Brain microvascular endothelial cell (primary cell): ENCODE measurements at regions not wholly inside any gene's neighbourhood (a gene's known extent, or its start where the extent isn't known, plus 50 kb on each side); places are given as distances from the start of the nearest gene placed in this dataset.

Source experiments
- DNase-seq: peaks from one replicate; pipeline ENCODE4 v3.0.0-alpha.2; 2020
- H3K27ac ChIP-seq: fragments of 250-450 bp; sonication (Bioruptor Pico); 2 replicates; pipeline ENCODE4 v1.5.1; 2020; ENCODE audit warnings: mild to moderate bottlenecking, moderate library complexity
- H3K27me3 ChIP-seq: fragments of 250-450 bp; sonication (Bioruptor Pico); replicated peaks from 2 replicates; pipeline ENCODE4 v1.5.1; 2020; ENCODE audit warnings: mild to moderate bottlenecking
- H3K36me3 ChIP-seq: fragments of 250-450 bp; sonication (Bioruptor Pico); replicated peaks from 2 replicates; pipeline ENCODE4 v1.5.1; 2020; ENCODE audit warnings: mild to moderate bottlenecking
- H3K4me3 ChIP-seq: 2 replicates; pipeline ENCODE4 v1.5.1; 2011; ENCODE audit warnings: low read depth, mild to moderate bottlenecking, control low read depth, low read length, moderate library complexity
- CTCF ChIP-seq: IDR thresholded peaks from 2 replicates; pipeline ENCODE4 v1.5.1; 2011; ENCODE audit warnings: low read depth, mild to moderate bottlenecking, moderate library complexity, low read length, control low read depth, inconsistent platforms; ENCODE audit errors: missing control alignments
- in situ Hi-C: cut with HindIII; loops from 2 replicates; pipeline ENCODE4 v1.10.0; 2017; ENCODE audit warnings: low sequenced_read_pairs, low pct_ligation_motif_present

DNA sequence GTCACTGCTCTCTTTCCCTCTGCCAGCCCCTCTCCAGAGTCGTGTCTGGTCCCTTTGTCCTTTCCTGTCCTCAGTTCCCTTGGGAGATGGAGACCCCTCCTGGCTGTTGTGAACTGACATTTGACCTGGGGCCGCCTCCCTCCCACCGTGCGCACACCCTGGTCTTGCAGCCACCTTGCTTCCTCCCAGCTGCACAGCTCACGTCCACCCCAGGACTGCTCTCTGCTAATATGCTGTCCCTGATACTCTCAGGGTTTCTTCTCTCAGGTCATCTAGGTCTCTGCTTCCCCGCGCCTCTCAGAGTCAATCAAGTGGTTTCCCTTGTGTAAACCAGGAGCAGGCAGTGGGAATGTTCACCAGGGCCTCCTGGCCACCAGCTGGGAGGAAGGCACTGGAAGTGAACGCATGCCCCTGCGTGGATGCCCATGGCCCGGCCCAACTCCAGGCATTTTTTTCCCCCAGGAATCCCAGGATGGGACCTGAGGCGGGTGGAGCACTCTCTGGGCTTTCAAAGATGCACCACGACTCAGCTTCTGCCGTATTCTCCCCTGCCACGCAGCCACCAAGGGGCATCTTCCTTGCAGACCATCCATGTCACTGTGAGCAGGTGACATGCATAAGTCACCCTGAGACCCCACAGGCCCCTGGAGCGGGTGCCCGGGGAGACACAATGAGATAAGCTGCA lies 142.4 kb downstream of the OLFM1 start:
- H3K4me3 ChIP-seq: no peak overlapping the region
- DNase-seq: no peak
- TF ChIP-seq CTCF: no peak
- no peaks in the 10 kb centered on the region for H3K36me3 ChIP-seq
- no peak overlapping the region for H3K27ac ChIP-seq
- H3K27me3 ChIP-seq: no peaks in the 10 kb centered on the region
- in situ Hi-C loops: no loop called here

DNA sequence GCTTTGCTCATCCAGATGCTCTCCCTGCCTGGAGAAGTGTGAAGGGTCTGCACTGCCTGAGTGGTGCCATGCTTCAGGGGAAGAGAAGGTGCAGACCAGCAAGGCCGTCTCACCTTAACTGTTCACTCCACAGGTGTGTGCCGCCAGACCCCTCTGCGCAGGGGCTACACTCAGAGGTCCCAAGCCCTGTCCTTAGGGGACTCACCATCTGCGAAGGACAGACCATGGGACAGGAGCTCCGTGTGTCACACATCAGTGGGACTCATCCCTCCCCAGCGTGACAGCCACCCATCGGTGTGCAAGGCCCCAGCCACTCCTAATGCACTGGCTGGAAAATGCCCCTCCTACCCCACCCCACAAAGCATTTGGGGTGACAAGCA lies 142.9 kb downstream of the OLFM1 start:
- TF ChIP-seq CTCF: no peak
- in situ Hi-C loops: no loop called here
- no peak overlapping the region for H3K4me3 ChIP-seq
- DNase-seq: no peak
- no peaks in the 10 kb centered on the region for H3K27me3 ChIP-seq
- no peaks in the 10 kb centered on the region for H3K36me3 ChIP-seq
- no peak overlapping the region for H3K27ac ChIP-seq

GRCh38 chr9:135230817-135231520 lies 143.5 kb downstream of the OLFM1 start:
- in situ Hi-C loops: no loop called here
- Histone ChIP-seq H3K27me3 (no peaks in the 10 kb centered on the region), H3K4me3 (no peak overlapping the region), H3K27ac (no peak overlapping the region), H3K36me3 (no peaks in the 10 kb centered on the region)
- DNase-seq: no peak
- TF ChIP-seq CTCF: no peak

DNA sequence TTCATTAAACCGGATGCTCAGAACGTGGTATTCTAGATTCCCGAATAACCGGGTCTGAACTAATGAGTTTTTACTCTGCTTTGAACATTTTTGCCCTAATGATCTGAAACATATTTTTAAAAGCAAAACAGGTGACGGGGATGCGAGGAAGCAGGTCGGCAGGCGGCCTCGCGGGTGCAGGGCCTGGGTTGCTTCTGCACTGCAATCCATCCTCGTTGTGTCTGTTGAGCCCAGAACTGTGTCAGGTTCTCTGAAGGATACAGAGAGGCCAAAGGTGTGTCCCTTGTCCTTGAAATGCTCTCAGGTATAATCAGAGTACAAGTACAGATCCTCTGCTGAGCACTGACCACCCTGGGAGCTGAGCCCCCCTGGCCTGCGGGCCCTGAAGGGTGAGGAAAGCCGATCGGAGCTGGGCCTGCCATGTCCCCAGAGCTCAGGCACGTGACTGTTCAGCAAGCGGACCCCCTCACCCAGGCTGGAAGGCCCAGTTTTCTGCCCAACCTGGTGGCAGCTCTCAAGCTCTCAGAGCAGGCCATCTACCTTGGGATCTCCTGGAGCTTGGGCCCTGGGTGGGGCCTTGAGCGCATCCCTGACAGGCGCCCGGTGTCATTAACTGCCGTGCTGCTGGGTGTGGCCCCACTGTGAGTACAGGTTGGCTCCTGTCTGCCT lies 151.8 kb downstream of the OLFM1 start:
- in situ Hi-C loops: no loop called here
- Histone ChIP-seq H3K27ac (no peak overlapping the region), H3K36me3 (no peaks in the 10 kb centered on the region), H3K27me3 (no peaks in the 10 kb centered on the region), H3K4me3 (no peak overlapping the region)
- DNase-seq: no peak
- no peak for TF ChIP-seq CTCF

DNA sequence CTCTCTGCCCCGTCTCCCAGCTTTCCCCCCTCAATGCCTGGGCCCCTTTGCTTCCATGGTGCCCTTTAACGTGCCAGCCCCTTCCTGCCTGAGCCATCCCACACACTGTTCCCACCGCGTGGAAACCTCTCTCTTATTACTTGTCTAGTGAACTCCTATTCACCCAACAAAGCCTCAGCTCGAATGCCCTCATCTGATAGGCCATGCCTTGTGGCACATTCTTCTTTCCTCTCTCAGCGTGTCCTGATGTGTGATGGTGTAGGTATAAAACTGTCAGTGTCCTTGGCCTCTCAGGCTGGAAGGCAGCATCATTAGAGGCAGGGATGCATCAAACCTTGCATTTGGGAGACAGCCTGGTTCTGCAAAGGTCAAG lies 152.3 kb downstream of the OLFM1 start:
- Histone ChIP-seq H3K27me3 (no peaks in the 10 kb centered on the region), H3K27ac (no peak overlapping the region), H3K36me3 (no peaks in the 10 kb centered on the region), H3K4me3 (no peak overlapping the region)
- DNase-seq: no peak
- in situ Hi-C loops: no loop called here
- TF ChIP-seq CTCF: no peak
